ENCODE measurements at regions not wholly inside any gene's neighbourhood (a gene's known extent, or its start where the extent isn't known, plus 50 kb on each side); places are given as distances from the start of the nearest gene placed in this dataset.

DNA sequence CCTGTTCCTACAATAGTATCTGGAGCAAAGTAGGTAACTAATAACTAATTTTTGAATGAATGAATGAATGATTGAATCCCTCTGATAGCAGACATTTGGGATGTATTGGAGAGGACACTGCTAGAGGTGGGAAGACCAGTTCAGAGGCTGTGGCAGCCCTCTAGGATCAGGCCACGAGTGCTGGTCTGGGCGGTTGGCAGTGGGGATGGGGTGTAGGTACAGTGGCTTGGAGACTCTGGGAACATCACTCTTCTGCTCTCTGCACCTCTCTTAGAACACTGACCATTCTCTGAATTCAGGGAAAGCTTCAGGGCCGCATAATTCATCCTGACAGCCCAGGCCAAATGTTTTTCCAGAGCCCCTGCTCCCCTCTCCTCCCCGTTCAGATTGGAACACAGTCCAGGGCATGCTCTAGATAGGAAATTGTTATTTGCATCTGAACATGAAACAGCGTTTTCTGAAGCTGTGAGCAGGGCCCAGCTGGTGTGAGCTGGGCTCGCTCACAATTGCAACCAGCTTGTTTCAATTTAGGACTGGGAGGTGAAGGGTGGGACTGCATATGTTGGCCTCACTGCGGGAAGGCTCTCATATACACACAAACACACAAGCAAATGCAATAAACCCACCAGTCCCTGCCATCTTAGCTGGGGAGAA is 253.1 kb upstream of the USP24 start:
- no peaks in the 10 kb centered on the region for H4K20me1 ChIP-seq (ENCODE audit: insufficient read depth, low read length)
- TF ChIP-seq EZH2phosphoT487 (IDR thresholded peaks at IDR 0.05; ENCODE audit: borderline replicate concordance, low read depth, low read length) = no peak
- TF ChIP-seq, protein P1, sequence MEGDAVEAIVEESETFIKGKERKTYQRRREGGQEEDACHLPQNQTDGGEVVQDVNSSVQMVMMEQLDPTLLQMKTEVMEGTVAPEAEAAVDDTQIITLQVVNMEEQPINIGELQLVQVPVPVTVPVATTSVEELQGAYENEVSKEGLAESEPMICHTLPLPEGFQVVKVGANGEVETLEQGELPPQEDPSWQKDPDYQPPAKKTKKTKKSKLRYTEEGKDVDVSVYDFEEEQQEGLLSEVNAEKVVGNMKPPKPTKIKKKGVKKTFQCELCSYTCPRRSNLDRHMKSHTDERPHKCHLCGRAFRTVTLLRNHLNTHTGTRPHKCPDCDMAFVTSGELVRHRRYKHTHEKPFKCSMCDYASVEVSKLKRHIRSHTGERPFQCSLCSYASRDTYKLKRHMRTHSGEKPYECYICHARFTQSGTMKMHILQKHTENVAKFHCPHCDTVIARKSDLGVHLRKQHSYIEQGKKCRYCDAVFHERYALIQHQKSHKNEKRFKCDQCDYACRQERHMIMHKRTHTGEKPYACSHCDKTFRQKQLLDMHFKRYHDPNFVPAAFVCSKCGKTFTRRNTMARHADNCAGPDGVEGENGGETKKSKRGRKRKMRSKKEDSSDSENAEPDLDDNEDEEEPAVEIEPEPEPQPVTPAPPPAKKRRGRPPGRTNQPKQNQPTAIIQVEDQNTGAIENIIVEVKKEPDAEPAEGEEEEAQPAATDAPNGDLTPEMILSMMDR (conservative IDR thresholded peaks at IDR 0.05; ENCODE audit: low read length) = no peak
- no peak overlapping the region for H2AFZ ChIP-seq (ENCODE audit: low read length)
- no peak overlapping the region for H3K4me3 ChIP-seq (ENCODE audit: low read depth, low read length, poor library complexity, severe bottlenecking)
- no peaks in the 10 kb centered on the region for H3K36me3 ChIP-seq (ENCODE audit: insufficient read depth, low read length)
- no peaks in the 10 kb centered on the region for H3K4me1 ChIP-seq (ENCODE audit: insufficient read depth, low read length, poor library complexity, severe bottlenecking)
- ChIA-PET POLR2A (no interaction called here), CTCF (ENCODE audit: unreplicated experiment) (no interaction called here)
- BruUV-seq (replicated peaks) = no TSS peak
- no peak overlapping the region for H3K4me2 ChIP-seq (ENCODE audit: low read length)
- no peaks in the 10 kb centered on the region for H3K79me2 ChIP-seq (ENCODE audit: insufficient read depth, low read depth, low read length)
- DNase-seq (ENCODE audit: low spot score) = no peak
- H3K9me3 ChIP-seq (ENCODE audit: low read length) = no peaks in the 10 kb centered on the region
- no peaks in the 10 kb centered on the region for H3K9me2 ChIP-seq (ENCODE audit: insufficient read depth, low read length)
- intact Hi-C loops (cut with micrococcal nuclease; ENCODE audit: unreplicated experiment) = no loop called here
- H3K27ac ChIP-seq (ENCODE audit: low read depth, low read length, poor library complexity, severe bottlenecking) = no peak overlapping the region

DNA sequence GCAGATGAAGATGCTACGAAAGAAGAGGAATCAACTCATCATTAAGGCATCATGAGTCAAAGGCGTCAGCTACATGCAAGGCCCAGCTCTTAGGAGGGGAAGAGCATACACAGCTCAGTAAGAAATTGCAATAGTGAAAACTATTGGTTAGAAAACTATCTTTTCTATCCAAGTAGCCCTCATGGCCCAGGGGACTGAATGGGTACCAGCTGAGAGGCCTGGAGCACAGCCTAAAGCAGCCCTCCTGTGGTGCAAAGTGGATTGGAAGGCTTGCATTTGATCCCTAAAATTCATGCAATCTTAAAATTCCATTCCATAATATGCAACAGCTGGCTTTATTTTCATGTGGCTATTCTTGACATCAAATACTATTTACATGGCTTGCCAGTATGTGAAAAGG is 251.8 kb upstream of the USP24 start:
- Histone ChIP-seq H3K4me3 (ENCODE audit: low read depth, low read length, poor library complexity, severe bottlenecking) (no peak overlapping the region), H3K4me1 (ENCODE audit: insufficient read depth, low read length, poor library complexity, severe bottlenecking) (no peaks in the 10 kb centered on the region), H3K4me2 (ENCODE audit: low read length) (no peak overlapping the region), H3K9me2 (ENCODE audit: insufficient read depth, low read length) (no peaks in the 10 kb centered on the region), H3K27ac (ENCODE audit: low read depth, low read length, poor library complexity, severe bottlenecking) (no peak overlapping the region), H3K9me3 (ENCODE audit: low read length) (no peaks in the 10 kb centered on the region), H3K79me2 (ENCODE audit: insufficient read depth, low read depth, low read length) (no peaks in the 10 kb centered on the region), H4K20me1 (ENCODE audit: insufficient read depth, low read length) (no peaks in the 10 kb centered on the region), H3K36me3 (ENCODE audit: insufficient read depth, low read length) (no peaks in the 10 kb centered on the region), H2AFZ (ENCODE audit: low read length) (no peak overlapping the region)
- TF ChIP-seq, protein P1 (conservative IDR thresholded peaks at IDR 0.05; ENCODE audit: low read length) = no peak
- TF ChIP-seq EZH2phosphoT487 (IDR thresholded peaks at IDR 0.05; ENCODE audit: borderline replicate concordance, low read depth, low read length) = no peak
- POLR2A ChIA-PET = no interaction called here
- no TSS peak for BruUV-seq (replicated peaks)
- DNase-seq (ENCODE audit: low spot score) = no peak
- CTCF ChIA-PET (ENCODE audit: unreplicated experiment) = no interaction called here
- intact Hi-C loops (cut with micrococcal nuclease; ENCODE audit: unreplicated experiment) = no loop called here

DNA sequence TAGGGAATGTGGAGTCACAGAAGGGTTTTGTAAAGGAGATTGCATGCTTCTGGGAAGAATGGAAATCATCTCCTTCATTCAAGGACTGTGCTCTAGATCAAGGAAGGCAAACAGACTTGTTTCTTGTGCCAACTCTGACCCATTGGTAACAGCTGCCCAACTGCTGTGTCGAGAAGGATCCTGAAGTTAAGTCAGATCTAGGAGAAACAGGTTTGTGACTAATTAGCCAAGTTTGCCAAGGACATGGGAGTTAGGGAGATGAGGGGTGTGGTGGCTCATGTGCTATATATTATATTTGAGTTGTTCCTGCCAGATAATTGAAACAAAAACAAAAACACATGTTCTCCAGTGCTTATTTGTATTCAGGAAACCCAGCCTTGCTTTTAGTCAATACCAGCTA is 251.2 kb upstream of the USP24 start:
- Histone ChIP-seq H3K9me3 (ENCODE audit: low read length) (no peaks in the 10 kb centered on the region), H4K20me1 (ENCODE audit: insufficient read depth, low read length) (no peaks in the 10 kb centered on the region), H3K4me3 (ENCODE audit: low read depth, low read length, poor library complexity, severe bottlenecking) (no peak overlapping the region), H3K4me2 (ENCODE audit: low read length) (no peak overlapping the region), H3K36me3 (ENCODE audit: insufficient read depth, low read length) (no peaks in the 10 kb centered on the region), H3K4me1 (ENCODE audit: insufficient read depth, low read length, poor library complexity, severe bottlenecking) (no peaks in the 10 kb centered on the region), H3K27ac (ENCODE audit: low read depth, low read length, poor library complexity, severe bottlenecking) (no peak overlapping the region), H2AFZ (ENCODE audit: low read length) (no peak overlapping the region), H3K79me2 (ENCODE audit: insufficient read depth, low read depth, low read length) (no peaks in the 10 kb centered on the region), H3K9me2 (ENCODE audit: insufficient read depth, low read length) (no peaks in the 10 kb centered on the region)
- intact Hi-C loops (cut with micrococcal nuclease; ENCODE audit: unreplicated experiment) = no loop called here
- CTCF ChIA-PET (ENCODE audit: unreplicated experiment) = no interaction called here
- BruUV-seq (replicated peaks) = no TSS peak
- TF ChIP-seq, protein P1 (conservative IDR thresholded peaks at IDR 0.05; ENCODE audit: low read length) = no peak
- no peak for TF ChIP-seq EZH2phosphoT487 (IDR thresholded peaks at IDR 0.05; ENCODE audit: borderline replicate concordance, low read depth, low read length)
- DNase-seq (ENCODE audit: low spot score) = no peak
- POLR2A ChIA-PET = no interaction called here
